ENCODE measurements at regions not wholly inside any gene's neighbourhood (a gene's known extent, or its start where the extent isn't known, plus 50 kb on each side); places are given as distances from the start of the nearest gene placed in this dataset.

DNA sequence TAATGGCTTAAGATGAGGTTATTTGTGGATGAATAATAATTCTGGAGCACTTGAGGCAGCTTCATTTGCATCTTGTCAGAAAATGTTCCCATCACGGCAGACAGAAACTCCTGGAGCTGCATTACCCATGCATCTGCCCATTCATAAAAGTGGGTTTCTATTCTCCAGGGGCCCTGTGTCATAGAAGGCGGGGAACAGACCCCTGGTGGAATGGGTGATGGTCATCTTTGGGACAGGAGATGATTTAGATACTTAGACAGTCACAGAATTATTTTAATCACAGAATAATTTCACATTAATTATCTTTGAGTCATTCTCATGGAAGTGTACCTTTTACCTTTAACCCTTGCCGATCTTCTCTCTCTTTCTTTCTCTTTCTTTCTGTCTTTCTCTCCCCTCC, 980.7 kb upstream of the TMEM132C start:
- BruUV-seq (replicated peaks) = no TSS peak
- ChIA-PET POLR2A (ENCODE audit: unreplicated experiment) (no interaction called here), CTCF (no interaction called here)
- Histone ChIP-seq H3K9me2 (replicated peaks; ENCODE audit: low read length) (no peaks in the 10 kb centered on the region), H3K27me3 (ENCODE audit: low read length) (no peaks in the 10 kb centered on the region), H2AFZ (ENCODE audit: low read length) (no peak overlapping the region), H3K4me3 (ENCODE audit: low read length) (no peak overlapping the region), H3K36me3 (ENCODE audit: low read depth, low read length) (no peaks in the 10 kb centered on the region), H3K27ac (ENCODE audit: low read length) (peak overlapping the region; percentile 90), H3K4me1 (ENCODE audit: insufficient read depth, low read length) (peaks cover 24% of the 10 kb centered on the region), H3K9me3 (ENCODE audit: low read length) (no peaks in the 10 kb centered on the region), H3F3A (ENCODE audit: low read length, unreplicated experiment) (peaks cover 6% of the 10 kb centered on the region), H3K79me2 (ENCODE audit: low read length) (no peaks in the 10 kb centered on the region), H4K20me1 (ENCODE audit: low read length) (no peaks in the 10 kb centered on the region), H3K4me2 (ENCODE audit: low read length) (no peak overlapping the region), H3K9ac (ENCODE audit: low read length) (no peak overlapping the region)
- no peak for DNase-seq
- no peak for TF ChIP-seq EZH2phosphoT487 (IDR thresholded peaks at IDR 0.05; ENCODE audit: borderline replicate concordance, low read length)
- TF ChIP-seq EZH2 (IDR thresholded peaks at IDR 0.05; ENCODE audit: low read length, unreplicated experiment) = no peak
- TF ChIP-seq, protein P1, sequence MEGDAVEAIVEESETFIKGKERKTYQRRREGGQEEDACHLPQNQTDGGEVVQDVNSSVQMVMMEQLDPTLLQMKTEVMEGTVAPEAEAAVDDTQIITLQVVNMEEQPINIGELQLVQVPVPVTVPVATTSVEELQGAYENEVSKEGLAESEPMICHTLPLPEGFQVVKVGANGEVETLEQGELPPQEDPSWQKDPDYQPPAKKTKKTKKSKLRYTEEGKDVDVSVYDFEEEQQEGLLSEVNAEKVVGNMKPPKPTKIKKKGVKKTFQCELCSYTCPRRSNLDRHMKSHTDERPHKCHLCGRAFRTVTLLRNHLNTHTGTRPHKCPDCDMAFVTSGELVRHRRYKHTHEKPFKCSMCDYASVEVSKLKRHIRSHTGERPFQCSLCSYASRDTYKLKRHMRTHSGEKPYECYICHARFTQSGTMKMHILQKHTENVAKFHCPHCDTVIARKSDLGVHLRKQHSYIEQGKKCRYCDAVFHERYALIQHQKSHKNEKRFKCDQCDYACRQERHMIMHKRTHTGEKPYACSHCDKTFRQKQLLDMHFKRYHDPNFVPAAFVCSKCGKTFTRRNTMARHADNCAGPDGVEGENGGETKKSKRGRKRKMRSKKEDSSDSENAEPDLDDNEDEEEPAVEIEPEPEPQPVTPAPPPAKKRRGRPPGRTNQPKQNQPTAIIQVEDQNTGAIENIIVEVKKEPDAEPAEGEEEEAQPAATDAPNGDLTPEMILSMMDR (conservative IDR thresholded peaks at IDR 0.05; ENCODE audit: low read depth, low read length) = no peak
- no peak for ATAC-seq
- intact Hi-C loops (cut with micrococcal nuclease) = no loop called here

DNA sequence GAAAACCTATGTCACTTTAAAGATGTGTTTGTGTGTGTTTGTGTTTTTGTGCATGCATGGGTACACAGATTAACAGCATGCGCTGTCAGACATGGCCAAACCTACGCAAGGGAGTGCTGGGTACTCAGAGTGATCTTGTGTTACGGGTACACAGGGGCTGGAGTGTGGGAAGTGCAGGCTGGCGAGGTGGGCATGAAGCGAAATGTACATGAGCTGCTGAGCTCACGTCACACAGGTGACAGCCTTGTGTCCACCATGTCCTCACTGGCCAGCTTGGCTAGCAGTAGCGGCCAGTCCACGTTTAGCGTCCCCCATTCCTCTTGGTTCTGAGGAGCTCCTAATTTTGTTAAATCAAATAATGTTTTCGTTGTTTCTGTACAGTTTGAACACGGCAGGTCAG, 979.7 kb upstream of the TMEM132C start:
- TF ChIP-seq EZH2 (IDR thresholded peaks at IDR 0.05; ENCODE audit: low read length, unreplicated experiment) (no peak), EZH2phosphoT487 (IDR thresholded peaks at IDR 0.05; ENCODE audit: borderline replicate concordance, low read length) (no peak)
- TF ChIP-seq, protein P1 (conservative IDR thresholded peaks at IDR 0.05; ENCODE audit: low read depth, low read length) = no peak
- H2AFZ ChIP-seq (ENCODE audit: low read length) = no peak overlapping the region
- intact Hi-C loops (cut with micrococcal nuclease) = no loop called here
- H3F3A ChIP-seq (ENCODE audit: low read length, unreplicated experiment) = peaks cover 6% of the 10 kb centered on the region
- no TSS peak for BruUV-seq (replicated peaks)
- H3K9me3 ChIP-seq (ENCODE audit: low read length) = no peaks in the 10 kb centered on the region
- ChIA-PET POLR2A (ENCODE audit: unreplicated experiment) (no interaction called here), CTCF (no interaction called here)
- H3K4me1 ChIP-seq (ENCODE audit: insufficient read depth, low read length) = peaks cover 24% of the 10 kb centered on the region
- no peak overlapping the region for H3K4me3 ChIP-seq (ENCODE audit: low read length)
- DNase-seq = no peak
- no peak overlapping the region for H3K27ac ChIP-seq (ENCODE audit: low read length)
- no peak for ATAC-seq
- no peaks in the 10 kb centered on the region for H3K79me2 ChIP-seq (ENCODE audit: low read length)
- no peaks in the 10 kb centered on the region for H4K20me1 ChIP-seq (ENCODE audit: low read length)
- H3K36me3 ChIP-seq (ENCODE audit: low read depth, low read length) = no peaks in the 10 kb centered on the region
- H3K9me2 ChIP-seq (replicated peaks; ENCODE audit: low read length) = no peaks in the 10 kb centered on the region
- H3K9ac ChIP-seq (ENCODE audit: low read length) = no peak overlapping the region
- no peak overlapping the region for H3K4me2 ChIP-seq (ENCODE audit: low read length)
- H3K27me3 ChIP-seq (ENCODE audit: low read length) = no peaks in the 10 kb centered on the region

DNA sequence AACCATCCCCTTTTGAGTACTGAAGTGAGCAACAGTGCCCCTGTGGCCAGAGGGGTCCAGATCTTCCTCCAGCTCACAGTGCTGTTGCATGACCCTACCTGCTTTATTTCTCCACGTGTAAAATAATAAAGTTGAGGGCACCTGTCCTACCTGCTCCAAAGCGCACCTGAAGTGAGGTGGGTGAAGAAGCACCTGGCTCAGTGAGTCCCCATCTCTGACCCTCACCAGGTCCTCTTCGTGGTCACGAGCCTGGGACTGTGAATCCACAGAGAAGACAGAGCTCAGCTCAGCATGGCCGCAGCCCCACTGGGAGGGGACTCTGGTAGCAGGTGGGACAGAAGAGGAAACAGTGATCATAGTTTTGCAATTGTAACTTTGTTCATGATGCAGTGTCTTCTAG, 976.7 kb upstream of the TMEM132C start:
- Histone ChIP-seq H3K27ac (ENCODE audit: low read length) (no peak overlapping the region), H3K36me3 (ENCODE audit: low read depth, low read length) (no peaks in the 10 kb centered on the region), H3F3A (ENCODE audit: low read length, unreplicated experiment) (peaks cover 6% of the 10 kb centered on the region), H3K27me3 (ENCODE audit: low read length) (no peaks in the 10 kb centered on the region), H3K9ac (ENCODE audit: low read length) (no peak overlapping the region), H3K4me3 (ENCODE audit: low read length) (no peak overlapping the region), H3K79me2 (ENCODE audit: low read length) (no peaks in the 10 kb centered on the region), H3K4me2 (ENCODE audit: low read length) (no peak overlapping the region), H3K9me2 (replicated peaks; ENCODE audit: low read length) (no peaks in the 10 kb centered on the region), H3K9me3 (ENCODE audit: low read length) (no peaks in the 10 kb centered on the region), H3K4me1 (ENCODE audit: insufficient read depth, low read length) (peaks cover 20% of the 10 kb centered on the region), H4K20me1 (ENCODE audit: low read length) (no peaks in the 10 kb centered on the region), H2AFZ (ENCODE audit: low read length) (no peak overlapping the region)
- no TSS peak for BruUV-seq (replicated peaks)
- ATAC-seq (no peak), DNase-seq (no peak)
- POLR2A ChIA-PET (ENCODE audit: unreplicated experiment) = no interaction called here
- TF ChIP-seq, protein P1 (conservative IDR thresholded peaks at IDR 0.05; ENCODE audit: low read depth, low read length) = no peak
- TF ChIP-seq EZH2phosphoT487 (IDR thresholded peaks at IDR 0.05; ENCODE audit: borderline replicate concordance, low read length) = no peak
- TF ChIP-seq EZH2 (IDR thresholded peaks at IDR 0.05; ENCODE audit: low read length, unreplicated experiment) = no peak
- CTCF ChIA-PET = interaction anchor here (0.7 kb wide), 1 partner anchor 140 kb away, joined by 3 read pairs; no protein-coding TSS in a partner anchor
- intact Hi-C loops (cut with micrococcal nuclease) = loop anchor here (5.0 kb wide), 3 partner anchors 92 to 777 kb away; no protein-coding TSS in a partner anchor

Data from PC-3 (cell line).